Stimulated activated CD4-positive, alpha-beta T cell treated with anti-CD3 and anti-CD28 coated beads, TNF-alpha, amount 100 ng/mL, for 48 hours (primary cell): ENCODE measurements at regions not wholly inside any gene's neighbourhood (a gene's known extent, or its start where the extent isn't known, plus 50 kb on each side); places are given as distances from the start of the nearest gene placed in this dataset.
"Not testable (repeated sequence)": the region's sequence is repeated elsewhere in the genome, so short reads cannot be mapped to it uniquely, and the experiment has no call there.

ENCODE experiments used
- DNase-seq, 3 donors: peaks; one replicate each; pipeline ENCODE4 v3.0.0-alpha.2; 2020; ENCODE audit warnings: low read depth in 3 of 3

DNA sequence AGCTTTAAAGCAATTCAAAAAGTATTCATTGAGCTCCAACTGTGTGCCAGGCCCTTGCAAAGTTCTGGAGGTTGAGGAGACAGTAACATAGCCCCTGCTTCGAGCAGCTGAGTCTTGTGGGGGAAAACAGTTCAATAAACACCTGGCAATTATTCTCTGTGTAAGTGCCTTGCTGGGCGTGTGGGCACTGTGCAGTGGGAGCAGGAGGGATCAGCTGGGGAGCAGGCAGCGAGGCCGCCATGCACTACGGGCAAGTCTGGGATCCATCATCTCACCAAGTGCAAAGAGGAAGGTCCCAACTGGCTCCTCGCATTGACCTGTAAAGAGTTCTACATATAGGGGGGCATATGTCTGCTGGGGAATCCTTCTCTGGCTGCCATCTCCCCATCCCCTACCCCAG lies 342.2 kb upstream of the HS6ST1 start:
- no peak for DNase-seq

DNA sequence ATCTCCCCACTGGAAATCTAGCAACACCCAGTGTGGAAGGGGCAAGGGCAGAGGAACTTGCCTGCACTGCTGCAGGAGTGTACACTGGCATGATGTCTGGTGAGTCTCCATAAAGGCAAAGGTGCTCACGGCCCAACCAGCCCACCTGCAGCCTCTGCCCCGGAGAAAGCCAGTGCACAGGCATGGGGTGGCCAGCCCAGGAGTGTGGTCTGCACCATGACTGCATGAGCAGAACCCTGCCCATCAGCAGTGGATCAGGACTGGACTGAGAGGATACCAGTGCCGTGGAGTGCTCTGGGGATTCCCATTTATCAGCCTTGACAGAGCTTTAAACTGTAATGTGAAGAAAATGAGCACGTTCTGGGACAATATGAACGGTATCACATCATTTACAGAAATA lies 342.6 kb upstream of the HS6ST1 start:
- no peak for DNase-seq

DNA sequence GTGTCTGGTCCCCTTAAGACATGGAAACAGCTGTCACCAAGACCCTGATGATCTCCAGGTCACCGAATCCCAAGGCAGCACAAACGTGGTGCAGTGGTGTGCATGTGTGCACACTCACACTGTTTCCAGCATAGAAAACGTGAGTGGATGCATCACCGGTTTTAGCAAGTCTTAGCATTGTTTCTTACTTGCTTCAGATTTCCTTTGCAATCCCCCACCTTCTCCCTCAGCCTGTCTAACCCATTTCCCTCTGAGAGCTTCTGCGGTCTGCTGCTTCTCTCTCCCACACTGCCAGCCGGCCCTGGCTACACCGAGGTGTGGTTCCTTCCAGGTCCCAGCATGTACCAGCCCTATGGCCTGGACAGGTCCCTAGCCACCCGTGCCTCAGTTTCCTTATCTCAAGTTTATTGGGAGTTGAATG lies 343.4 kb upstream of the HS6ST1 start:
- no peak for DNase-seq

DNA sequence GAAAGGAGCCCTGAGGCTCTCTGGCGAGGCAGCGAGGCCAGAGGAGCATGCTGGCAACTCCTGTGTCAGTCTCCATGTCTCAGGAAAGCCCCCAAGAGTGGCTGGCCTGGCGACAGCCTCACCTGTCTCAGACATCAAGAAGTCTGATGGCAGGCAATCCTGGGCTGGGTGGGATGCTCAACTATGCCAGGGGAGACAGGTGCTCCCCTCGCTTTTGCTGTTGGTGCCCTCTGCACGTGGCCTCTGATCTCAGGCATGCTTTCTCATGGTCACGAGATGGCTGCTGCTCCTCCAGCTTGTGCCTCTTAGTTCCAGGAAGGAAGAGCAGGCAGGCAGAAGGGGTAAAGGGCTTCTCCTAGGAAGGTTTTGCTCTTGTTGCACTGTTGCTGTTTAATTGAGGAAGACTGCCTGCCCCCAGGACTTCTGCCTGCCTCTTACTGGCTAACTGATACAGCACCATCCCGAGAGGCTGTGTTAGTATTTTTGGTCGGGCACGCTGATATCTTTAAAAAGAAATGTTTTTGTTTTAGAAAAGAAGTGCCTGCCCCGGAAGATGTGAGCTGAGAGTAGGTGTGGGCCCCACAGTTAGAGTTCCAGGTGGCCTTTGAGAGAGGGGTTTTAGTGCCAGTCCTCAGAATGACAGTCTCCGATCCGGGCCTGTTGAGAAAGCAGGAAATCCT lies 344.8 kb upstream of the HS6ST1 start:
- DNase-seq, result no peak

DNA sequence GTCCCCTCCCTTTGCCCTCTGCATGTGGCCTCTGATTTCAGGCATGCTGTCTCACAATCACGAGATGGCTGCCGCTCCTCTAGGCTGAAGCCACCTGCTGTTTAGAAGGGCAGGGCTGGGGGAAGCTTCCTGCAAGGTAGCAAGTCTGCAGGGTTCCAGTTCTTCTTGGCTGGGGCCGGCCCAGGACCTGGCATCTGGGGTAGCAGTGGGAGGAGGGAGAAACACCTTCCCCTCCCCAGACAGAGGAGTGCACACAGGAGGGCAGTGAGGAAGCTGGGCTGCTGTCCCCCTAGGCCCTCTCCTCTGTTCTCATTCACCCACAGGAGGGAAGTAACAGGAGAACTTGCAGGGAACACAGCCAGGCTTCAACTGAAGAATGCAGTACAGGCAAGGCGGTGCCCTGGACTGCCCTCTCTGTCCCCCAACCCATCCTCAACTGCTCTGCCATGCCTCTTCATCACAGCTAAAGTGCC lies 345.9 kb upstream of the HS6ST1 start:
- DNase-seq, result no peak

DNA sequence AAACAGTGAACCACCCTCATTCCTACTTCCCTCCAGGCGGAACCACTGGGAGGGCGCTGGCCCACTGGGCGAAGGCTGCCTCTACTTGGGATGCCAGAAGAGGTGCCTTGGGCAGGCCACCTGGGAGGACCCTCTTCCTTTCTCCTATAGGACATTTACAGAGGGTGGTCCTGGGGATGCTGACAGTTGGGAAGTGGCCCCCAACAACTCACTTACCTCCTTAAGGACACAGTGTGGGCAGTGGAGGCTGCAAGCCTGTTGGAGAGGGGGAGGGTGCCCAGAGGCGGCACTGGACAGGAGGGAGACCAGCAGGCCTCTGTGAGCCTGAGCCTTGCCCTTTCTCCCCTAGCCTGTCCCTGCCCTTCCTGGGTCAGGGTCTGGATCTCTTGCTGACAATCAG lies 346.4 kb upstream of the HS6ST1 start:
- no peak for DNase-seq

DNA sequence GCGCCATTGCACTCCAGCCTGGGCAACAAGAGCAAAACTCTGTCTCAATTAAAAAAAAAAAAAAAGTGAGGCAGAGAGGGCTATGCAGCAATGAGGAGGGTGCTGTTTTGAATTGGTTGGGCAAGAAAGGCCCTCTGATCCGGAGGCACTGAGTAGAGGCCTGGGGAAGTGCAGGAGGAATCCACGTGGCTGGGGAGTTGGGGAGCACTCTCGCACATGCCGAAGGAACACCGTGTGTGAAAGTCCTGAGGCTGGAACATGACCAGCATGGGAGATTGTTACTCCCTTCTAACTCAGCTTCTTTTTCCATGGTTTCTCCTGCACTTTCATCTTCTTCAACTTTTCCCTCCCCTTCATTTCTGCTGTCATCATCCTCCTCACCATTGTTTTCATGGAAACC lies 347.9 kb upstream of the HS6ST1 start:
- no peak for DNase-seq

DNA sequence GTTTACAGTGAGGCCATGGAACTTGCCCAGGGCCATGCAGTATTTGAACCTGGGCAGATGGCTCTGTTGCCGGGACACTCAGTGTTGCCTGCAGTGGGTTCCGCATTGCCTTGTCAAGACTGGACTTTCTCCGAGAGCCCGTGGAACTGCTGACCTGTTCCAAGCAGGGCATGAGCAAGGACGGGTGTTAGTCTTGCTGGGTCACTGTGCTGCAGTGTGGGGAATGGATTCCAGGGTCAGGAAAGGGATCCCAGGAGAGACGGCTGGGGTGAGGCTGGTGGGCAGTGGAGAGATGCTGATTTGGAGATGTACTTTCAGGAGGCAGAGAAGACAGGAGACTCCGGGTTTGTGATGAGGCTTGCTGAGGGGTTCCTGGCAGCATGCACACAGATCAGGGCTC lies 348.7 kb upstream of the HS6ST1 start:
- DNase-seq, result no peak

DNA sequence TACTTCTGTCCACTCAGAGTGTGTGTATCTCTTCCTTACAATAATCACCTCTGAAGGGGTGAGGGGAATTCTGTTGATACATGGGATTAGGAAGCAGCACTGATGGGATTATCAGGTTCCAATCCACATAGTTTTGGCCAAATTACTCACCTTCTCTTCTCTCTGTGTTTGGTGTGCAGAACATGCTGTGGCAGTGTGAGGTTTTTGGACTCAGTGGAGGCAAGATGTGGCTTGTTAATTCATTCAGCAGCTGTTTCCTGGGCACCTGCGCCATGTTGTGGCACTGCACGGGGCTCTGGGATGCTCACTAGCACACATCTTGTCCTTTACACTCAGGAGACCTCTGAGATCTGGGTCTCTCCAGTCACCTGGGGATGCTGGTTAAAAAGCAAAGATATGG lies 350.3 kb upstream of the HS6ST1 start:
- DNase-seq, result no peak

DNA sequence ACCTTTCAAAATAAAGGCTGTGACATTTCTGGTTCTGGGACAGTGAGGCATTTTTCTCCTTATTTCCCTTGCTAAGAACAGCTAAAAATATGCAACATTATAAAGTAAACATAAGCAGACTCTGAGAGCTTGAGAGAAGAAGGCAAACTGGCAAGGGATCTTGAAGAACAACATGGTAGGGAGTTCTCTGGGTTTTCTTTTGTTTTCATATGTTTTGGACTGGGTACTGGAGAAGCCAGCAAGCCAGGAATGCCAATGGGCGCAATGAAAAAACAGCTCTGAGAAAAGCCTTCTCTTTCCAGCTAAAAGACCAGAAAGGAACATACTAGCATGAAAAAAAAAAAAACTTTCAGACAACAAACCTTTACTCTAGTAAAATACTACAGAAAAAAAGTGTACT lies 351.4 kb upstream of the HS6ST1 start:
- no peak for DNase-seq

DNA sequence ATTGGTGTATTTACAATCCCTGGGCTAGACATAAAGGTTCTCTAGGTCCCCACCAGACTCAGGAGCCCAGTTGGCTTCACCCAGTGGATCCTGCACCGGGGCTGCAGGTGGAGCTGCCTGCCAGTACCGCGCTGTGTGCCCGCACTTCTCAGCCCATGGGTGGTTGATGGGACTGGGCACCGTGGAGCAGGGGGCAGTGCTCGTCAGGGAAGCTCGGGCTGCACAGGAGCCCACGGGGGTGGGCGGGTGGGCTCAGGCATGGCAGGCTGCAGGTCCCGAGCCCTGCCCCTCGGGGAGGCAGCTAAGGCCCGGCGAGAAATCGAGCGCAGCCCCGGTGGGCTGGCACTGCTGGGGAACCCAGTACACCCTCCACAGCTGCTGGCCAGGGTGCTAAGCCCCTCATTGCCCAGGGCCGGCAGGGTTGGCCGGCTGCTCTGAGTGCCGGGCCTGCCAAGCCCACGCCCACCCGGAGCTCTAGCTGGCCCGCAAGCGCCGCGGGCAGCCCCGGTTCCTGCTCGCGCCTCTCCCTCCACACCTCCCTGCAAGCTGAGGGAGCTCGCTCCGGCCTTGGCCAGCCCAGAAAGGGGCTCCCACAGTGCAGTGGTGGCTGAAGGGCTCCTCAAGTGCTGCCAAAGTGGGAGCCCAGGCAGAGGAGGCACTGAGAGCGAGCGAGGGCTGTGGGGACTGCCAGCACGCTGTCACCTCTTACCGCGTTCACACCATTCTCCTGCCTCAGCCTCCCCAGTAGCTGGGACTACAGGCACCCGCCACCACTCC lies 353.5 kb upstream of the HS6ST1 start:
- DNase-seq, result not testable (repeated sequence)

DNA sequence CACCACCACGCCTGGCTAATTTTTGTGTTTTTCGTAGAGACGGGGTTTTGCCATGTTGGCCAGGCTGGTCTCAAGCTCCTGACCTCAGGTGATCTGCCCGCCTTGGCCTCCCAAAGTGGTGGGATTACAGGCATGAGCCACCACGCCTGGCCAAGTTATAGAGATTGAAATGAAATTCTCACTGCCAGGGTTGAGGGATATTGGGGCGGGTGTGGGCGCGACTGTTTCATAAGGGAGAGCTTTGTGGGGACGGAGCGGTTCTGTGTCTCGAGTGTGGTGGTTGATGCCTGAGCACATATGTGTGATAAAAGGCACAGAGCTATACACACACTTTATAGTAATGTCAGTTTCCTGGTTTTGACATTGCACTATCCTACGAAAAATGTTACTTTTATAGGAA lies 361.0 kb upstream of the HS6ST1 start:
- not testable (repeated sequence) for DNase-seq

DNA sequence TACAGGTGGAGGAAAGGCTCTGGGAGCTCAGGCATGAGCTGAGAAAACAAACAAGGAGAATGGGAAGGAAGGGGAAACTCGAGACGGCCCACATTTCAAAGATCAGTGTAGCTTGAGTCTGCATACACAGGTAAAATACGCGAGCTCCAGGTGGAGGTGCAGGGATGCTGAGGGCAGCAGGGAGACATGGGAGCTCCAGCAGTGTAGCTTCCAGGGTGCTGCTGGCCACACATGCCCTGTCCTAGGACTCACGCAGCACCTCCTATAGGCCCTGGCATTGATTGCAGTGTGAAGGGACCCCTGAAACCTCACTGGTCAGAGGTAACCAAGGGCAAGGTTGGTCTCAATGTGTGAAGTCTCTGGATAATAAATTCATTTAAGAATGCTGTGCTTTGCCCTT lies 362.8 kb upstream of the HS6ST1 start:
- no peak for DNase-seq

DNA sequence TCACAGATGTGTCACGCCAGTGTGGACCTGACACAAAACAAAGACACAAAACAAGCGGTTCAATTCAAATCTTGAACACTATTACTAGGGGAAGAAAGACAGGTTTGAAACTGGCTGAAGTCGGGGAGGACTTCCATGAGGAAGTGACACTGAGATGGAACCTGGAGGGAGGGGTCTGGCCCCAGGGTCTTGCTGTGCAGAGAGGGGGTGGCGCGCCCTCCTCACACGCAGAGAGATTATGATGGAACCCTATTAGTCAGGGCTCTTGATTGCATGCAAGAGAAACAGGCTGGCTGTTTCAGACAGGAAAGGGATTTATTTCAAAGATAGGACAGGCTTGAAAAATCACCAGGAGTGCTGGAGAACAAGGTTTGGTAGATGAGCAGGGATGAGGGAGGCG lies 363.6 kb upstream of the HS6ST1 start:
- DNase-seq, result no peak

DNA sequence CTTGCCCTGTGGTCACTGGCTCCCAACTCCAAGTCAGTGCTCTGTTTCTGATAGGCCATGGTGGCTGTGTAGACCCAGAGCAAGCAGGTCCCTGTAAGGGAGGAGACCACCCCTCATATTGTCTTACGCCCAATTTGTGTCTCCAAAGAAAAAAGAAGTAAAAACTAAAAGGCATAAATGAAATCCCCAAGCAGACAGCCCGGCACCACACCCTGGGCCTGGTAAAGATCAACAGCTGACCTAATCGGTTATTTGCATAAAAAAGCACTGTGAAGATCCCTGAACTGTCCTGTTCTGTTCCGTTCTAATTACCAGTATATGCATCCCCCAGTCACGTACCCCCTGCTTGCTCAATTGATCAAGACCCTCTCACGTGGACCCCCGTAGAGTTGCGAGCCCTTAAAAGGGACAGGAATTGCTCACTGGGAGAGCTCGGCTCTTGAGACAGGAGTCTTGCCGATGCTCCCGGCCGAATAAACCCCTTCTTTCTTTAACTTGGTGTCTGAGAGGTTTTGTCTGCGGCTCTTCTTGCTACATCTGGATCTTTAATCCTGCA lies 364.1 kb upstream of the HS6ST1 start:
- DNase-seq, result no peak

DNA sequence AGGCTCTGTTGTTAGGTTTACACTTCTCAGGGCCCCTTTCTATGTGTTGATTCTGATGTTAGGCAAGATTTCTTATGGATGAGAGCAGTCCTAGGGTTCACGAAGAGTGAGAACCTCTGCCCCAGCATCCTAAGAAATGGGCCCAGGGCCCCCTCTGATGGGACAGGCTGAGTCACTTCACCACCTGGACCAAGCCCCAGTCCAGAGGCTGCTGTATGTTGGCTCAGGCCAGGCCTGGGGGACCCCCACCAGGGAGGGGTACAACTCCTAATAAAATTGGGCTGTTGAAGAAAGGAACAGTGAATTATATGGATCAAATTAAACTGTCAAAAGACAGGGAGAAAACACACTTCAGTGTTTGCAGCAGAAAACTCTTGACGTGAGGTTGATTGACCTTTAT lies 365.9 kb upstream of the HS6ST1 start:
- no peak for DNase-seq

DNA sequence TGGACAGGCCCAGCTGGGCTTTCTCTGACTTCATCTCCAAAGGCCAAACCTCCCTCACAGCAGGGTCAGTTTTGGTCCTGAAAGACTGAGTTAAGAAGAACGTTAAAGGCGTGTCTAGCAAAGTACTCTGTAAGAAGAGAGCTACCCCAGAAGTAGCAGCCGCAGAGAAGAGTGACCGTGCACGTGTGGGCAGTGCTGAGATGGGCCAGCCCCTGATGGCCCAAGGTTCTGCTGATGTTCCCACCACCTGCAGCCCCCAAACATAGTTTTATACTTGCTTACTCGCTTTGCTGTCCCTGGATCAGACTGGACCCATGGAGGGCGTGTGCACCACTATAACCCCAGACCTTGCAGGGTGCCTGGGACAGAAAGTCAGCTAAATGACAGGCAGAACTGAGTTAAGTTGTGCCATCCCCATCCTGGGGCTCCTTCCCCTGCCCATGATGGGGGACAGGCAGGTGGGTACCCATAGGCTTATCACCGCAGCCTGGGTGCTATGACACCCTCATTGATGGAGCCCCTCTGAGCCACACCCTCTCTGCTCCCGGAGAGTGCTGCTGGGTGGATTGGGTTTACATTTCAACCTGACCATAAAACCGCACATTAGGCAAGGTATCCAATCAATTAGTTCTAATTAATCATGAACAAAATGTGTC lies 367.3 kb upstream of the HS6ST1 start:
- DNase-seq, result no peak

DNA sequence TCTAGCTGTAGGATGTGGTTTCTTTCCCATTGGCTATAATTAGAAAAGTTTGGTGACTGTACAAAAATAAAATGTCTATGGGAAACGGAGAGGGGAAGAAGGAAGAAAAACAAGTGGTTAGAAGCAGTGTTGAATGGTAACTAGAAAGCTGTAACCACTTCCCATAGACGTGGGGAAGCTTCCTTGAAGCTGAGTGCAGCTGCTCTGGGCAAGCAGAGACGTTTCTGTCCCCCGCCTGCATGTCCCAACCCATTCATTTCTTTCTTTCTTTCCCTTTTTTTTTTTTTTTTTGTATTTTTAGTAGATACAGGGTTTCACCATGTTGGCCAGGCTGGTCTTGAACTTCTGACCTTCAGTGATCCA lies 367.8 kb upstream of the HS6ST1 start:
- no peak for DNase-seq

DNA sequence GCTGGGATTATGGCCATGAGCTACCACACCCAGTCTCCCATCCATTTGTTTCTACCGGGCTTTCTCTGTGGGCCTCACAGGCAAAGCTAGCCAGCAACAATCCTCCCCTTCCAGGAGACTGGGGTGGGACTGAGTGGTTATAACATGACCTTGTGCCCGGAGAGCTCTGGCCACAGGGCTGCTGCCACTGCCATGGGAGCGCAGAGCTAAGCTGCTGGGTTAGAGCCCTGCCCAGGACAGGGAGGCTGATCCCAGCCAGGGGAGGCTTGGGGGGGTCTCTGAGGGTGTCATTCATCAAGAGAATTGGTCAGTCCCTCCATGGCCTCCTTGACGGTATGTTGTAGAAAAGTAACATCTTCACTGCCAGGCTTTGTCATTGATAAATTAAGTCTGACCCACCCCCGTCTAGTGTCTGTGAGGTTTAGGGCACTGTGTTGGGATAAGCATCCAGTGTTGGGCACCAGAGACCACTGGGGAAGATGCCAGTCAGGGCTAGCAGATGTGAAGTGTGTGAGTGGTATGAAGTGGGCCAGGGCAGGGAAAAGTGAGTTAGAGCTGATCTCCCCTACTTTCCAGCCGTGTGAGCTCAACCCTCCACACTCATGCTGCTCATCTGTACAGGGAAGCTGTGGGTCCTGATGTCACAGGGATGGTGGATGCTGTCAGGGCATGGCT lies 368.4 kb upstream of the HS6ST1 start:
- DNase-seq, result no peak

DNA sequence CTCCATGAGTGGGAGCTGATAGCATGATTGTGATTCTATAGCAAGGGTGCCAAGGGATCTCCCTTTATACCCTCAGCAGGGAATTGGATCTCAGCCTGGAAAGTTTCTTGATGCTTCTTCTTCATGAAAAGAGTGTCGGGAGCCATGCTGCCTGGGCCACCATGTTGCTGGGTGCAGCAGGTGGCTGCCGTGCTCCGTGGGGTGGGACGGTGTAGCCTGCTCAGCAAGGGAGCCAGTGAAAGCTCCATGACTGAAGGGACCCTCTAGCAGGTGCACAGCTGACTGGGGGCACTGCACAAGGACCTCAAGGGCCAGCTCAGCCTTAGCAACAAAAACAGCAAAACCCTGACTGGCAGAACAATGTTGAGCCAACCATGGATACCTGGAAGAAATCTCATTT lies 368.9 kb upstream of the HS6ST1 start:
- DNase-seq, result no peak

DNA sequence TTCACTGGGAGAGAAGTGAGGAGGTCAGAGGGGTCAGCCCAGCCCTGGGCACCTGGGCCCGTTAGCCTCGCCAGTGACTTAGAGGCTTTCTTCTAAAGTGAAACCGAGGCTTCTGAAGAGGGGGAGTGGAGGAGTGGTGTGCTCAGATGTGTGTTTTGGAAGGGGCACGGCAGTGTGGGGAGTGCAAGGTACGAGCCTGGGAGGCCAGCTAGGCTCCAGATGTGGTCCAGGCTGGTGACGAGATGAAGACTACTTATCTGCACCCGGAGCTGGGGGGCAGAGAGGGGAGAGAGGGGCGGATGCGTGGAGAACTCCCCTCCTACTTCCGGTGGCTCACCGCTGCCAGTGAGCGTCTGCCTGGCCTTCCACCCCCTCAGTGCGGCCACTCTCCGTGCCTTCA lies 371.3 kb upstream of the HS6ST1 start:
- DNase-seq, result no peak

DNA sequence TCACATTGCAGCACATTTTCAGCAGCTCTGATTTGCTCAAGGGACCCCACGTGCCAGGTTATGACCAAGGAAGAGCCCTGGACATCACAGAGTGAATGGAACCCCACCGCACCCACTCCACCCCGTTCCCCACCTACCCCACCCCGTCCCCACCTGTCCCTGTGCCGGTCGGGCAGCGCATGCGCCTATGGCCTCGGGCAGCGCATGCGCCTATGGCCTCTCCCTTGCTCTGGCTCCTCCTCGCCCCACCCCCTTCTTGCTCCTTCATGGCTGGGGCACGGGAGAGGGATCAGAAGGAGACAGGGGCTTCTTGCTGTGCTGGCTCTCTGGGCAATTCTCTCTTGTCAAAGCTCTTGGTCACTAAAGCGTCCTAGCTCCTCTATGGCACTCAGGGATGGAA lies 371.8 kb upstream of the HS6ST1 start:
- DNase-seq, result no peak
